ENCODE measurements at regions not wholly inside any gene's neighbourhood (a gene's known extent, or its start where the extent isn't known, plus 50 kb on each side); places are given as distances from the start of the nearest gene placed in this dataset.

- no peak for DNase-seq
These were observed 73.0 kb upstream of the LGALSL start for GRCh38 chr2:64380853-64381527.

DNA sequence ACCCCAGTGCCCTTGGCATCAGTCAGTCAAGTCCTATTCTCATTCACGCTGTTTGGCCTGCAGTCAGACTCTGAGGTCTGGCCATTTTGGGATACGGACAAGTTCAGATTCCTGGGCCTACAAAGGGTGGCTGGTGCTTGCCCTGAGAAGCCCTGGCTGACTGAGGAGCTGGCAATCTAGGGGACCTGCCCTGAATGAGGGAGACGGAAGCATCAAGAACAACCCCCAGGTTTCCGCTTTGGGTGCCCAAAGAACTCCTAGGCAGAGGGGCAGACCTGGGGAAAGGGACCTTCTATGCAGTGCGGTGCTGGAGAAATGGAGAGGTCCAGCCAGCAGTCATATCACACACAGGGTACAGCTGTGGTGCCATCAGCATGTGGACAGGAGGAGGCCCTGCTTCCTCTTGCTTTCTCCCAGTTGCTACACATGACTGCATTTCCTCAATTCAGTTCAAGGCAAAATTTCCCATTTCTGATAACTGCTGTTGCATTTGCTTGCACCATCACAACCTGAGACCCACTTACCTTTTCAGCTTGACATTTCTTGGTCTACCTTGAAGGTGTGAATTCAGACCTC is 70.9 kb upstream of the LGALSL start:
- DNase-seq, result no peak

DNA sequence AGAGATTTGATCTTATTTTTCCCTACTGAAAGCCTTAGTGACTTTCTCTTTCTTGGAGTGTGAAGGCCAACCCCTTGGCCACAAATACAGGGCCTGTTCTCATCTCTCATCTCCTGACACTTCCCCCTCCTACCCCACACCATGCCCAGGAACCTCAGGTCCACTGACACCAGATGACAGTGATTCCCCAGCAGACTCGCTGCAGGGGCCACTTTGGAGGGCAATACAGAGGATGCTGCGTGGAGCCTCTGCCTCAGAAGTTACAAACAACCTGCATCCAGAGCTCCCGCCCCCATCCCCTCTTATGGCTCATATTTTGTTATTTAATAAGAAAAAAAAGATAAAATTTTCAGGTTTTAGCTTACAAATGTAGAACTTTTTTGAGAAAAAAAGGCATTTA is 70.1 kb upstream of the LGALSL start:
- DNase-seq, result no peak

- no peak for DNase-seq
These were observed 67.3 kb upstream of the LGALSL start for GRCh38 chr2:64386676-64387075.

GRCh38 chr2:64390586-64390985 is 63.4 kb upstream of the LGALSL start:
- DNase-seq, result no peak

DNA sequence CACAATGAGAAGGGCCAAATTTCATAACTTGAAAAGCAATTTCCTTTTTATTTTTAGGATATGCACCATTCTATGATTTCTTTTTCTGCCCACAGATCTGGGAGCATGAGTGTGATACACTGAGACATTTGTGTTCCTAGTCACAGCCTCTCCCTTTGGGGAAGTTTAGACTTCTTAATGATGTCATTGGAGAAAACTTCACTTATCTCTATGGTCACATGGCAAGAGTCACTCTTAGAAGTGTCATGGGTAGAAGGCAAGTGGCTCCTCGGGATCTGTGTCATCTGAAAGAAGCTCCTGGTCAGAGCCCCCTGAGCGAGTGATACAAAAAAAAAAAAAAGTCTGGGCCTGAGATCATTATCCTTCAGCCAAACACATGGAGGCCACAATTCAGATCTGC is 62.5 kb upstream of the LGALSL start:
- DNase-seq, result no peak

- no peak for DNase-seq
These were observed 62.0 kb upstream of the LGALSL start for GRCh38 chr2:64391940-64392339.

GRCh38 chr2:64392529-64392928 is 61.4 kb upstream of the LGALSL start:
- DNase-seq, result no peak

- no peak for DNase-seq
These were observed 60.5 kb upstream of the LGALSL start for GRCh38 chr2:64393383-64394010.

DNA sequence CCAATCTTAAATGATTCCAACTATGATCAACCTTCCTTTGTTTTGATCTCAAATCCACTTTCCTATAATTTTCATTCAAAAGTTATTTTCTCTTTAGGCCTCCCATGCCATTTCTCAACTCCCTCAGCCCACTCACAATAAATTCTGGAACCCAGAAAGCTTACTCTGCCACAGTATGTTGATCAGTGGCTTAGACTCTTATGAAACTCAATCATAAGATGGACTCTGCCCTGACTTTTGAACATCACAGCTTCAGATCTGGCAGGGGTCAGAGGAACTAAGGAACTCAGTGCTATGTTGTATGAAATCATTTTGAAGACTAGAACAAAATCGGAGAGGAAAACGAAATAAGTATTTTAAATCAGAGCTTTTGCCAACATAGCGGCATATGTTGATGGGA is 59.8 kb upstream of the LGALSL start:
- DNase-seq, result no peak

- no peak for DNase-seq
These were observed 58.0 kb upstream of the LGALSL start for GRCh38 chr2:64396001-64396400.

GRCh38 chr2:64396551-64396950 is 57.4 kb upstream of the LGALSL start:
- DNase-seq, result no peak

GRCh38 chr2:64398516-64399129 is 55.3 kb upstream of the LGALSL start:
- no peak for DNase-seq

DNA sequence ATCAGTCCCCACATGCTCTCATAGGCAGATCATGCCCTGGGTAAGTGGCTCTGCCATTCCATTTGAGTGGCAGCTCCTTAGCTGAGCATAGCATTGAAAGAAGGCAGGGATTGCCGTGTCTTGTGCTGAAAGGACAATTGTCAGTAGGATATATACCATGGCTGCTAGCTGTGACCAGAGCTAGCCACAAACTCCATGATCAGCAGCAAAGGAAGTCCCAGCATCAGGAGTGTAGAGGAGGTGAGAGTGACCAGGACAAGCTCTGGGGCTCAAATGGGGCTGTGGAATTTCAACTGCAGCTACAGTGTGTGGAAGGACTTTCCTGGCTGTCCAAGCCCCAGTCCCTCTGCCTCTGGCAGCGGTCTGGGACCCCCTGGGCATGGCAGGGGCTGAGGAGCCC is 54.4 kb upstream of the LGALSL start:
- no peak for DNase-seq

GRCh38 chr2:64400105-64400728 is 53.7 kb upstream of the LGALSL start:
- DNase-seq, result no peak

GRCh38 chr2:64400733-64401528 is 53.0 kb upstream of the LGALSL start:
- peak; percentile 29 for DNase-seq

DNA sequence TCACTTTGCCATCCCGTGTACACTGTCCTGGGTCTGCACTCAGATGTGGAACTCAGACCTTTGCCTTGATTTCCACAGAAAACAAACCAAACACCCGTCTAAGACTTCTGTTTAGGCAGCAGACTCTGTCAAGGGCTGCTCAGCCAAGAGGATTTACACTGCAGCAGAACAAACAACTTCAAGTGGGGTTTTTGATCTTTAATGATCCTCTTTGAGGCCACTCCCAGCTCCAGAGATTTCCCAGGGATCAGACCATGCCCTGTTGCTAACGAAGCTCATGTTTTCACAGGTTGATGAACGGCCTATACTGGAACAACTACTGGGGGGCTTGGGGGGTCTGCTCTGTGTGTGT is 52.5 kb upstream of the LGALSL start:
- peak; percentile 35 for DNase-seq

- DNase-seq, result no peak
These were observed 51.1 kb upstream of the LGALSL start for GRCh38 chr2:64402876-64403275.

DNA sequence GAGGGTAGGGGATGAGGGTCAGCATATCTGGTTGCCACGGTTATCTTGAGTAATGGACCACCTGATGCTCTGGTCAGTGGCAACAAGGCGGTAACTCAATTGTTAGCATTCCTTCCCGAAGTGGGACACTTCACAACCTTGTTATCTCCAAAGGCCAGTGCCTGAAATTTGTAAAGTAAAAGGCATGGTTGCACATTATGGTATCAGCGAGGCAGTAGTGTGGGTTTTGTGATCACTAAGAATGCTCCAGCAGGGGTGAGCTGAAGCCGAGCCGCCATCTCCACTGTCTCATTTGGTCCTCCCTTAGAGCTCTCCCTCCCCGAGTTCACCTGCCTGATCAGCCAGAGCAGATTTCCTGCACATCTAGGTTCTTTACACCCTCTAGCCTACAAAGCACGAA is 50.5 kb upstream of the LGALSL start:
- peak; percentile 26 for DNase-seq

DNA sequence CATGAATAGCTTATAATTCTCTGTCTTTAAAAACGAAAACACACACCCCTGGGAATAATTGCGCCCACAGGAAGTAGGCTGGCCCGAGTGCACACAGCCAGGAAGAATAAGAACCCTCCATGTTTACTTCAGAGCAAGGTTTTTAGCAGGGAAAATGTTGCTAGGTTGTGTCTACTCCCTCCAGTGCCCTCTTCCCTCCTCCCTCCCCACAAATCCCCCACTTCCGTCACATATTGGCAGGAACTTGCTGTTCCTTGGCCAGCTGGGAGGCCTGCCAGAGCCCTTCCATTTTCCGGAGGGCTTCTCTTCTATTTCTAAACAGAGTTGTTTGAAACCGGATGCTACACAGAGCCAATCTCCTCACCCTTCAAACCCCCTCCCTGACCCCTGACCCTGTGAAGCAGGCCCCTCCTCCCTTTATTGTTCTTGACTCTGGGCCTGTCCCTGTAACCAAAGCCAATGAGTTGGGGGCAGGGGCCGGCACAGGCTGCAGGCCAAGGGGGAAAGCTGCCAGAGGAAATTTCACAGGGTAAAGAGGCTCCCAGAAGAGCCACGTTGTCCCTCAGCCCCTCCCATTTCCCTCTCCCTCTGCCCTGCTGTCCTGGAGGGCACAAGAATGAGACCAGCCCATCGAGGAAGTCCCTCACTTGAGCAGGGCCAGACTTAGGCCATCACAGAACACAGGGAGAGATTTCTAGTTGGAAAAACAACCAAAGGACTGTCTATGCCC is 49.8 kb upstream of the LGALSL start:
- DNase-seq, result peak; percentile 83
